ENCODE measurements at regions not wholly inside any gene's neighbourhood (a gene's known extent, or its start where the extent isn't known, plus 50 kb on each side); places are given as distances from the start of the nearest gene placed in this dataset.
A peak's percentile ranks its signal among the peaks of the same experiment; 100 is the strongest.

GRCh38 chr7:36802459-36803135 lies 78.3 kb upstream of the AOAH start:
- Histone ChIP-seq H3K27ac (no peak overlapping the region), H3K4me3 (no peak overlapping the region)

DNA sequence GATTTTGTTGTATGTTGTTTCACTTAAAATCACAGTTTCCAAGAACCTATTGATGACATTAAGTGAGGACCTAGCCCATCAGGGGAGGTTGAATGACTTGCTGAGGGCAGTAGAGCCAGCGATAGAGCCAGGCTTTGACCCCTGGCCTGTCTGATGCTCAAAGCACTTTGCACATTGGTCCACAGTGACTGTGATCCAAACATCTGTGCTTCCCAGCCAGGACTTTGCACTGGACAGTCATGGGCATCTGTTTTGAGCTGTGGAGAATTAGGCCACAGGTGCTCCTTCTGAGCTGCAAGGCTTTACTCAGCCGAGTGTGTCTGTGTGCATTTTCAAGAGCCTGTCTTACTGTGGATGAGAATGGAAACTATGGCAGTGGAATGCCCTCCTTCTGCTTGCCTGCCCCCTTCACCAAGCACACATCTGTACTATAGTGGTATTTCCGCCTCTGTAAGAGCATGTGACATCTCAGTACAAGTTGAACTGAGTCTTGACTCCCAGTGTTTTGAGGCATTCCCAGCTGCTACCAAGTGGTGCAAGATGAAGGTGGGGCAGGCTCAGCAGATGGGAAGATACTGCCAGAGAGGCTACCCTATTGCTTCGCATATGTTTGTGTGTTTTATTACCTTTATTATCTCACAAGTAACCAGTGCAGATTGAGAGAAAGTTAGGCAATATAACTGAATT lies 72.7 kb upstream of the AOAH start:
- no peak overlapping the region for H3K27ac ChIP-seq
- H3K4me3 ChIP-seq = no peak overlapping the region

DNA sequence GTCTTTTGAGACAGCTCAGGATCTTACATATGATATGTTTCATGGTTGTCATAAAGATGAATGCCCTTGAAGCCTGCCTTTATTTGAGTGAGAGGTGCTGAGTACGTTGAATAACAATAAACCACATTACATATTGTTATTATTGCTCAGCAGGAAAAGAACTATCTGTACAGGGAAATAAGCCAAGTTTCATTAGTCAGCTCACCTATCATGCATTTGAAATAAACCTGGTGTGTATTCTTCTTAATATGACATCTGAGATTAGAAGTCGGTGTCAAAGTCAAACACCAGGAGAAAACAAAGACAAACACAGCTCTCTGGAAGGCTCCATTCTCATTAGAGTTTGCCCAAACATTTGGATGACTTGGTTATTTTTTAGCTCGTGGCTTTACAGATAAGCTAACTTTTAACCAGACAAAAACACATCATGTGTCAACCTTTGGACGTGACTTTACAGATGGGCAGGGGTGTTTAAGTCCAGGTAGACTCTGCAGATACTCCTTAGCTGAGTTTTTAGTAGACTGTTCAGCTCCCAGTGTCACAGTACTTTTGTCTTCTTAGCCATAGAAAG lies 71.2 kb upstream of the AOAH start:
- peak overlapping the region in 3 of 21 experiments; percentile 7 to 51 (median 11) for H3K27ac ChIP-seq
- H3K4me3 ChIP-seq = no peak overlapping the region

- peak overlapping the region in 1 of 21 experiments; percentile 7 for H3K27ac ChIP-seq
Observed at GRCh38 chr7:36794689-36795088, 70.4 kb upstream of the AOAH start.

GRCh38 chr7:36792421-36792820 lies 68.1 kb upstream of the AOAH start:
- H3K4me3 ChIP-seq = no peak overlapping the region
- no peak overlapping the region for H3K27ac ChIP-seq

More at GRCh38 chr7:36794689-36795088, 70.4 kb upstream of the AOAH start:
- H3K4me3 ChIP-seq = no peak overlapping the region

DNA sequence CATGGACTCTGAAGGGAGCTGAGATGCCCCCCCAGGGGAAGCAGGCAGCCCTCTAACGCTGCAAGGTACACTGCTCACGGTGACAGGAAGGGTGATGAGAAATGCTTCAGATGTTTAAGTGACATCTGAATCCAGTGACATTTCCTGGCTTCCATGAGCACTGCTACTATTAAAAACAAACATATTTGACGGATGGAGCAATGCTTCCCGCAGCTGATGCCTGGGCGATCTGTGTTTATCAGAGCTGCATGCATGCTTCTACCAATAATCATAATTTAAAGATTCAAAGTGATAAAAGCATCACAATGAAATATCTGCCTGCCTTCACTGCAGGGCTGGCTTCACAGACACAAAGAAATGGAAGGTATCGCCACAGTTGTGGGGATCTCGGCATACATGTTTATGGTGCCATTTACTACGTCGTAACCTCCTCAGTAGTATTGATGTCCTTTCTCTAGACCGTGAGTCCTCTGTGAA lies 66.1 kb upstream of the AOAH start:
- H3K4me3 ChIP-seq = no peak overlapping the region
- H3K27ac ChIP-seq = peak overlapping the region in 3 of 21 experiments; percentile 3 to 82 (median 73)

- H3K4me3 ChIP-seq = no peak overlapping the region
- H3K27ac ChIP-seq = peak overlapping the region in 12 of 21 experiments; percentile 1 to 82 (median 59)
Observed at GRCh38 chr7:36788825-36789470, 64.7 kb upstream of the AOAH start.

- Histone ChIP-seq H3K27ac (peak overlapping the region in 7 of 21 experiments; percentile 5 to 82 (median 60)), H3K4me3 (no peak overlapping the region)
Observed at GRCh38 chr7:36787933-36788378, 63.7 kb upstream of the AOAH start.

DNA sequence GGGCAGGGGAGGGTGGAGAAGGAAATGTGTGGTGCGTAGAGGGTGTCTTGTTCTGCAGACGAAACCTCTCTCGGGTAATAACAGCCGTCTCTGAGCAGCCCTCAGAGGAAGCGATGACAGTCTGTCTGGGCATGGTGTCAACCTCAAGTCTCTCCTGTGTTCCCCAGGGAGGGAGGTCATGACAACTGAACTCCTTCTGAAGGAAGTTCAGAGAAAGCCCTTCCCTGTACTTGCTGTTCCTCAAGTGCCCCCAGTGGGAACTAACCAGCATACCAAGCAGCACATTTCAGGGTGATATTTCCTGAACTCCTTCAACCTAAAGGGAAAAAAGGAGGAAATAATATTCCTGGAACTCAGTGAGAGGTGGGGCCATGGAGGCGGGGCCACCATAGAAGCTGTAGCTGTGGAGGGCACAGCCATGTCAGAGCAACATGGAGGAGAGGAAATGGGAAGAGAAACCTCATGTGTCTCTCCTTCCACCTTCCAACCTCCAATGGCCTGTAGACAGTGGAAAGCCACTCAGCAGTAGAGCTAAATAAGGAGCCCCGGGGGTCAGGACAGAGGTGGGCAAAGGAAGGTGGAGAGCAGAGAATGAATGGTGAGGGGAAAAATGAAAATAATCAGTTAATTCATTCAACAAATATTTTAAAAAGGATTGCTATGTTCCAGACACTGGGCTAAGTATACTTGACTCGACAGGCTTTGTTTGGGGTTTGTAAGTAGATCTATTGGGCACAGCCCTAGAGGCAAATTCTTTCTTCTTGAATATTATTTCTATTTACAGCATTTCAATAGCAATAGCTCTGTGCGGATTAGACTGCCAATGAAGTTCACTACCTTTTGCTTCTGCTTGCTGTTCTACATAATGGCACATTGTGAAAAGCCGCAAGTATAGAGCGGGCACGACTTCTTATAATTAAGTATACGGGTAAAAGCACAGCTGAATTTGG lies 61.0 kb upstream of the AOAH start:
- no peak overlapping the region for H3K4me3 ChIP-seq
- H3K27ac ChIP-seq = peak overlapping the region in 17 of 21 experiments; percentile 5 to 85 (median 67)

- Histone ChIP-seq H3K27ac (peak overlapping the region in 4 of 21 experiments; percentile 5 to 58 (median 31)), H3K4me3 (no peak overlapping the region)
Observed at GRCh38 chr7:36781011-36781738, 56.9 kb upstream of the AOAH start.

GRCh38 chr7:36777855-36778254 lies 53.6 kb upstream of the AOAH start:
- Histone ChIP-seq H3K4me3 (no peak overlapping the region), H3K27ac (peak overlapping the region in 7 of 21 experiments; percentile 3 to 74 (median 41))

- Histone ChIP-seq H3K27ac (peak overlapping the region in 8 of 21 experiments; percentile 12 to 74 (median 50)), H3K4me3 (no peak overlapping the region)
Observed at GRCh38 chr7:36777062-36777461, 52.8 kb upstream of the AOAH start.

GRCh38 chr7:36775676-36776075 lies 51.4 kb upstream of the AOAH start:
- H3K4me3 ChIP-seq = no peak overlapping the region
- H3K27ac ChIP-seq = peak overlapping the region in 8 of 21 experiments; percentile 6 to 64 (median 42)

- Histone ChIP-seq H3K4me3 (no peak overlapping the region), H3K27ac (peak overlapping the region in 7 of 21 experiments; percentile 6 to 64 (median 40))
Observed at GRCh38 chr7:36775061-36775620, 50.8 kb upstream of the AOAH start.

All from skin epidermis (tissue), 12 donors.